DOHH2 (cell line): ENCODE measurements at regions not wholly inside any gene's neighbourhood (a gene's known extent, or its start where the extent isn't known, plus 50 kb on each side); places are given as distances from the start of the nearest gene placed in this dataset.
A peak's percentile ranks its signal among the peaks of the same experiment; 100 is the strongest.

Experiments used
- H3F3A ChIP-seq: fragments of 200-600 bp; sonication (generic), shearing (Covaris generic); 2 replicates; pipeline ENCODE4 v1.6.0; 2016; ENCODE audit warnings: antibody characterized with exemption, mild to moderate bottlenecking; ENCODE audit not compliant: control insufficient read depth, insufficient read depth
- H3K27ac ChIP-seq: fragments of 200-600 bp; sonication (generic); 2 replicates; pipeline ENCODE4 v1.5.1; 2014; ENCODE audit warnings: low read depth, mild to moderate bottlenecking, low read length, moderate library complexity
- H3K27me3 ChIP-seq: fragments of 200-600 bp; sonication (generic); 2 replicates; pipeline ENCODE4 v1.6.1; 2014; ENCODE audit warnings: mild to moderate bottlenecking, low read length, mixed read lengths; ENCODE audit not compliant: control insufficient read depth
- H3K36me3 ChIP-seq: fragments of 200-600 bp; sonication (generic); 2 replicates; pipeline ENCODE4 v1.6.1; 2014; ENCODE audit warnings: mild to moderate bottlenecking, low read length, moderate library complexity, mixed read lengths; ENCODE audit not compliant: control insufficient read depth
- H3K4me1 ChIP-seq: fragments of 200-600 bp; sonication (generic); 2 replicates; pipeline ENCODE4 v1.6.1; 2014; ENCODE audit warnings: mild to moderate bottlenecking, low read length, mixed read lengths; ENCODE audit not compliant: control insufficient read depth
- H3K4me2 ChIP-seq: fragments of 200-600 bp; sonication (generic); 2 replicates; pipeline ENCODE4 v1.6.0; 2014; ENCODE audit warnings: mild to moderate bottlenecking, low read length, moderate library complexity
- H3K4me3 ChIP-seq: fragments of 200-600 bp; sonication (generic); 2 replicates; pipeline ENCODE4 v1.5.1; 2014; ENCODE audit warnings: mild to moderate bottlenecking, low read length, mixed read lengths
- H3K79me2 ChIP-seq: fragments of 200-600 bp; sonication (generic); 2 replicates; pipeline ENCODE4 v1.6.1; 2014; ENCODE audit warnings: mild to moderate bottlenecking, low read length, mixed read lengths; ENCODE audit not compliant: control insufficient read depth
- H3K9me2 ChIP-seq: fragments of 200-600 bp; sonication (generic); replicated peaks from 2 replicates; pipeline ENCODE4 v1.6.1; 2014; ENCODE audit warnings: mild to moderate bottlenecking, low read length, mixed read lengths; ENCODE audit not compliant: control insufficient read depth
- H3K9me3 ChIP-seq: fragments of 200-600 bp; sonication (generic); 2 replicates; pipeline ENCODE4 v1.6.1; 2014; ENCODE audit warnings: antibody characterized with exemption, low read length, mixed read lengths; ENCODE audit not compliant: control insufficient read depth, insufficient read depth
- H4K20me1 ChIP-seq: fragments of 200-600 bp; sonication (generic); 2 replicates; pipeline ENCODE4 v1.6.0; 2014; ENCODE audit warnings: low read depth, mild to moderate bottlenecking, antibody characterized with exemption, low read length, moderate library complexity; ENCODE audit not compliant: control insufficient read depth, insufficient read depth
- EZH2phosphoT487 ChIP-seq: fragments of 200-600 bp; sonication (generic); IDR thresholded peaks from 2 replicates; pipeline ENCODE4 v1.6.1; 2017; ENCODE audit warnings: borderline replicate concordance, mild to moderate bottlenecking, antibody characterized with exemption, low read length, moderate library complexity, mixed read lengths
- TF ChIP-seq, protein P1 (sequence below): fragments of 200-600 bp; sonication (generic); IDR thresholded peaks from one replicate; pipeline ENCODE4 v1.5.1; 2014; ENCODE audit warnings: antibody characterized with exemption, mild to moderate bottlenecking, low read depth, low read length; ENCODE audit not compliant: poor library complexity, severe bottlenecking

GRCh38 chr7:112882991-112883390 lies 92.8 kb upstream of the TMEM168 start:
- Histone ChIP-seq H3F3A (peaks cover 6% of the 10 kb centered on the region; the same call in 1 of the 2 replicates), H3K27me3 (no peaks in the 10 kb centered on the region), H3K36me3 (peaks cover 14% of the 10 kb centered on the region), H3K4me2 (peak overlapping the region; percentile 10; the same call in 1 of the 2 replicates), H4K20me1 (no peaks in the 10 kb centered on the region), H3K4me1 (peaks cover 29% of the 10 kb centered on the region), H3K9me3 (peaks cover 10% of the 10 kb centered on the region; the same call in 1 of the 2 replicates), H3K9me2 (no peaks in the 10 kb centered on the region), H3K4me3 (no peak overlapping the region), H3K27ac (peak overlapping the region; percentile 16), H3K79me2 (peaks cover 7% of the 10 kb centered on the region; the same call in 1 of the 2 replicates)
- TF ChIP-seq EZH2phosphoT487, result no peak
- TF ChIP-seq, protein P1, sequence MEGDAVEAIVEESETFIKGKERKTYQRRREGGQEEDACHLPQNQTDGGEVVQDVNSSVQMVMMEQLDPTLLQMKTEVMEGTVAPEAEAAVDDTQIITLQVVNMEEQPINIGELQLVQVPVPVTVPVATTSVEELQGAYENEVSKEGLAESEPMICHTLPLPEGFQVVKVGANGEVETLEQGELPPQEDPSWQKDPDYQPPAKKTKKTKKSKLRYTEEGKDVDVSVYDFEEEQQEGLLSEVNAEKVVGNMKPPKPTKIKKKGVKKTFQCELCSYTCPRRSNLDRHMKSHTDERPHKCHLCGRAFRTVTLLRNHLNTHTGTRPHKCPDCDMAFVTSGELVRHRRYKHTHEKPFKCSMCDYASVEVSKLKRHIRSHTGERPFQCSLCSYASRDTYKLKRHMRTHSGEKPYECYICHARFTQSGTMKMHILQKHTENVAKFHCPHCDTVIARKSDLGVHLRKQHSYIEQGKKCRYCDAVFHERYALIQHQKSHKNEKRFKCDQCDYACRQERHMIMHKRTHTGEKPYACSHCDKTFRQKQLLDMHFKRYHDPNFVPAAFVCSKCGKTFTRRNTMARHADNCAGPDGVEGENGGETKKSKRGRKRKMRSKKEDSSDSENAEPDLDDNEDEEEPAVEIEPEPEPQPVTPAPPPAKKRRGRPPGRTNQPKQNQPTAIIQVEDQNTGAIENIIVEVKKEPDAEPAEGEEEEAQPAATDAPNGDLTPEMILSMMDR, result no peak

GRCh38 chr7:112882511-112882910 lies 92.3 kb upstream of the TMEM168 start:
- TF ChIP-seq, protein P1, result no peak
- peak overlapping the region; percentile 16 for H3K27ac ChIP-seq

DNA sequence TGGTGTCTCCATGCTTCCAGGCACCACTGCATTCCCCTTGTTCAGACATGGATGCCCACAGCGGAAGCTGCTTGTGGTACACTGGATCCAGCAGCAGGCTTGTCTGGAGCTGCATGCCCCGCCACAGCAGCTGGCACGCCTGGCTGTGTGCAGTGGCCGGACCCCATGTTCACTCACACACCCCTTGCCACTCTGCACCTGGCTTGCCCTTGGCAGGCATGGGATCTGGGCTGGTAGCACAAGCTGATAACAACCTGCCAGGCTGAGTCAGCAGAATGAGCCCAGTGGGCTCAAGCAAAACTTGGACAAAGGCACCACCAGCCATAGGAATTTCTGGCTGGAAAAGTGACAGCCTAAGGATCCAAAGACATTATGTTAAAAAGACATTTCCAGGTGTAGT lies 91.8 kb upstream of the TMEM168 start:
- H3K27me3 ChIP-seq, result no peaks in the 10 kb centered on the region
- no peaks in the 10 kb centered on the region for H3K9me2 ChIP-seq
- no peaks in the 10 kb centered on the region for H4K20me1 ChIP-seq
- TF ChIP-seq, protein P1, result no peak
- no peak for TF ChIP-seq EZH2phosphoT487
- H3F3A ChIP-seq, result peaks cover 6% of the 10 kb centered on the region; the same call in 1 of the 2 replicates
- H3K4me2 ChIP-seq, result peak overlapping the region; percentile 23
- H3K36me3 ChIP-seq, result peaks cover 19% of the 10 kb centered on the region
- peaks cover 7% of the 10 kb centered on the region; the same call in 1 of the 2 replicates for H3K79me2 ChIP-seq
- peaks cover 10% of the 10 kb centered on the region; the same call in 1 of the 2 replicates for H3K9me3 ChIP-seq
- peaks cover 39% of the 10 kb centered on the region for H3K4me1 ChIP-seq
- peak overlapping the region; percentile 16 for H3K27ac ChIP-seq
- H3K4me3 ChIP-seq, result no peak overlapping the region

More at GRCh38 chr7:112882511-112882910, 92.3 kb upstream of the TMEM168 start:
- H3K79me2 ChIP-seq, result peaks cover 7% of the 10 kb centered on the region; the same call in 1 of the 2 replicates
- H3K4me2 ChIP-seq, result peak overlapping the region; percentile 23
- no peaks in the 10 kb centered on the region for H3K9me2 ChIP-seq
- H3K36me3 ChIP-seq, result peaks cover 17% of the 10 kb centered on the region
- H3K4me3 ChIP-seq, result no peak overlapping the region
- H3F3A ChIP-seq, result peaks cover 6% of the 10 kb centered on the region; the same call in 1 of the 2 replicates
- H3K9me3 ChIP-seq, result peaks cover 10% of the 10 kb centered on the region; the same call in 1 of the 2 replicates
- H4K20me1 ChIP-seq, result no peaks in the 10 kb centered on the region
- H3K4me1 ChIP-seq, result peaks cover 34% of the 10 kb centered on the region
- H3K27me3 ChIP-seq, result no peaks in the 10 kb centered on the region
